ENCODE measurements at regions not wholly inside any gene's neighbourhood (a gene's known extent, or its start where the extent isn't known, plus 50 kb on each side); places are given as distances from the start of the nearest gene placed in this dataset.

- RAD21 ChIA-PET (ENCODE audit: low non-redundant PET in 1 of 2, low total read pairs in 2 of 2, uncharacterized antibody in 2 of 2, unreplicated experiment in 2 of 2): no interaction called here
- H3K9me3 ChIP-seq (ENCODE audit: control insufficient read depth in 1 of 2, insufficient read depth in 1 of 2, low read depth in 1 of 2, low read length in 2 of 2): no peaks in the 10 kb centered on the region
- POLR2A ChIA-PET: no interaction called here
- CTCF ChIA-PET: no interaction called here
- ATAC-seq: no peak; the same call in 1 of the 2 replicates
- no TSS peak for BruUV-seq (replicated peaks)
- no peak overlapping the region for H3K27ac ChIP-seq (ENCODE audit: low read depth, low read length)
- DNase-seq (ENCODE audit: low read depth, low spot score): no peak
- no peaks in the 10 kb centered on the region for H3K9me2 ChIP-seq (ENCODE audit: insufficient read depth)
- peaks cover 4 to 6% of the 10 kb centered on the region in 2 experiments; a peak in 2 of 4 replicates for H3K4me1 ChIP-seq (ENCODE audit: control insufficient read depth in 1 of 2, insufficient read depth in 2 of 2, low read length in 2 of 2)
- no peaks in the 10 kb centered on the region for H3K79me2 ChIP-seq (ENCODE audit: insufficient read depth, low read length)
- H3K9ac ChIP-seq (ENCODE audit: low read length): no peak overlapping the region
- H4K20me1 ChIP-seq (ENCODE audit: insufficient read depth): no peaks in the 10 kb centered on the region
- no peak overlapping the region for H3K4me2 ChIP-seq (ENCODE audit: low read length)
- no peak overlapping the region for H3K4me3 ChIP-seq (replicated peaks in 1 of 2; ENCODE audit: low read depth in 1 of 2, low read length in 2 of 2)
- no peaks in the 10 kb centered on the region for H3K36me3 ChIP-seq (ENCODE audit: control insufficient read depth in 1 of 2, insufficient read depth in 2 of 2, low read length in 2 of 2)
- H2AFZ ChIP-seq (ENCODE audit: low read depth, low read length, poor library complexity, severe bottlenecking): no peak overlapping the region
- H3K27me3 ChIP-seq (ENCODE audit: insufficient read depth, low read length): no peaks in the 10 kb centered on the region
- intact Hi-C loops (cut with micrococcal nuclease): no loop called here
- TF ChIP-seq TCF7L2 (IDR thresholded peaks at IDR 0.05; ENCODE audit: borderline replicate concordance, extremely low read depth, insufficient read depth, insufficient read length) (peak; percentile 64), CBX3 (IDR thresholded peaks at IDR 0.05; ENCODE audit: low read depth) (no peak), ELF1 (IDR thresholded peaks at IDR 0.05; ENCODE audit: borderline replicate concordance, low read depth) (no peak), EGR1 (IDR thresholded peaks at IDR 0.05; ENCODE audit: low read depth) (no peak), ATF3 (IDR thresholded peaks at IDR 0.05) (no peak), ZNF274 (IDR thresholded peaks at IDR 0.05; ENCODE audit: low read depth, low read length) (no peak), EZH2 (IDR thresholded peaks at IDR 0.05) (no peak), SP1 (IDR thresholded peaks at IDR 0.05; ENCODE audit: low read depth) (no peak), SRF (IDR thresholded peaks at IDR 0.05; ENCODE audit: low read depth) (no peak), CEBPB (IDR thresholded peaks at IDR 0.05; ENCODE audit: low read depth) (no peak), SIN3A (IDR thresholded peaks at IDR 0.05; ENCODE audit: low read depth) (no peak), ZBTB33 (IDR thresholded peaks at IDR 0.05; ENCODE audit: extremely low read depth, insufficient replicate concordance, low read length) (no peak), YY1 (IDR thresholded peaks at IDR 0.05; ENCODE audit: extremely low read depth, insufficient replicate concordance, low read depth, low read length) (no peak), FOSL1 (IDR thresholded peaks at IDR 0.05; ENCODE audit: low read depth) (no peak), RAD21 (IDR thresholded peaks at IDR 0.05; ENCODE audit: low read depth) (no peak)
- TF ChIP-seq, protein P1, sequence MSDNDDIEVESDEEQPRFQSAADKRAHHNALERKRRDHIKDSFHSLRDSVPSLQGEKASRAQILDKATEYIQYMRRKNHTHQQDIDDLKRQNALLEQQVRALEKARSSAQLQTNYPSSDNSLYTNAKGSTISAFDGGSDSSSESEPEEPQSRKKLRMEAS (IDR thresholded peaks at IDR 0.05): no peak
- TF ChIP-seq, protein P2, sequence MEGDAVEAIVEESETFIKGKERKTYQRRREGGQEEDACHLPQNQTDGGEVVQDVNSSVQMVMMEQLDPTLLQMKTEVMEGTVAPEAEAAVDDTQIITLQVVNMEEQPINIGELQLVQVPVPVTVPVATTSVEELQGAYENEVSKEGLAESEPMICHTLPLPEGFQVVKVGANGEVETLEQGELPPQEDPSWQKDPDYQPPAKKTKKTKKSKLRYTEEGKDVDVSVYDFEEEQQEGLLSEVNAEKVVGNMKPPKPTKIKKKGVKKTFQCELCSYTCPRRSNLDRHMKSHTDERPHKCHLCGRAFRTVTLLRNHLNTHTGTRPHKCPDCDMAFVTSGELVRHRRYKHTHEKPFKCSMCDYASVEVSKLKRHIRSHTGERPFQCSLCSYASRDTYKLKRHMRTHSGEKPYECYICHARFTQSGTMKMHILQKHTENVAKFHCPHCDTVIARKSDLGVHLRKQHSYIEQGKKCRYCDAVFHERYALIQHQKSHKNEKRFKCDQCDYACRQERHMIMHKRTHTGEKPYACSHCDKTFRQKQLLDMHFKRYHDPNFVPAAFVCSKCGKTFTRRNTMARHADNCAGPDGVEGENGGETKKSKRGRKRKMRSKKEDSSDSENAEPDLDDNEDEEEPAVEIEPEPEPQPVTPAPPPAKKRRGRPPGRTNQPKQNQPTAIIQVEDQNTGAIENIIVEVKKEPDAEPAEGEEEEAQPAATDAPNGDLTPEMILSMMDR (IDR thresholded peaks at IDR 0.05 in 2 of 3, conservative IDR thresholded peaks at IDR 0.05 in 1 of 3; ENCODE audit: borderline replicate concordance in 1 of 3, insufficient read depth in 1 of 3, low read depth in 2 of 3, low read length in 2 of 3): 0 out of 6 replicates have a peak, but pooled peaks of 1 of the 3 experiments have one; percentile 8
Observed at GRCh38 chr5:106956187-106956586, 714.5 kb downstream of the EFNA5 start.

Data from HCT116 (cell line).